IMR-90 (cell line): ENCODE measurements at regions not wholly inside any gene's neighbourhood (a gene's known extent, or its start where the extent isn't known, plus 50 kb on each side); places are given as distances from the start of the nearest gene placed in this dataset.

Experiments used
- ATAC-seq: fragments of 200-7000 bp; cut with Tn5 transposase; 2 replicates; pipeline ENCODE4 v1.9.1; 2020; ENCODE audit warnings: low read depth, mild to moderate bottlenecking, moderate library complexity
- BruUV-seq: library from RNA; stranded (reverse); fragments of 400-500 nt; replicated peaks from 2 replicates; lab custom pipeline; 2021; lab: Mats Ljungman, UMichigan
- CTCF ChIA-PET: fragments of 300-600 bp; formaldehyde crosslinking; extraction: SDS; loops from one replicate; lab custom pipeline; 2021; ENCODE audit warnings: antibody characterized with exemption; lab: Yijun Ruan, JAX
- POLR2A ChIA-PET: fragments of 300-600 bp; sonication (Branson Sonifier 250); formaldehyde crosslinking; loops from one replicate; lab custom pipeline; 2022; ENCODE audit warnings: antibody characterized with exemption; ENCODE audit not compliant: unreplicated experiment; lab: Charles Lee
- DNase-seq: peaks from one replicate; pipeline ENCODE4 v3.0.0; 2013
- H2AFZ ChIP-seq: replicated peaks from 2 replicates; pipeline ENCODE3; 2013; ENCODE audit warnings: low read length, mild to moderate bottlenecking; ENCODE audit not compliant: poor library complexity
- H2AK5ac ChIP-seq: 2 replicates; pipeline ENCODE4 v1.6.1; 2013; ENCODE audit warnings: low read depth, low read length, inconsistent platforms
- H2AK9ac ChIP-seq: replicated peaks from 2 replicates; pipeline ENCODE3; 2013; ENCODE audit warnings: mild to moderate bottlenecking, low read depth, low read length, moderate library complexity; ENCODE audit not compliant: poor library complexity
- H2BK120ac ChIP-seq: 2 replicates; pipeline ENCODE4 v1.6.1; 2013; ENCODE audit warnings: low read depth, low read length, inconsistent platforms
- H2BK15ac ChIP-seq: 3 replicates; pipeline ENCODE4 v1.6.1; 2013; ENCODE audit warnings: low read depth, low read length, inconsistent platforms
- H2BK20ac ChIP-seq: 2 replicates; pipeline ENCODE4 v1.6.1; 2013; ENCODE audit warnings: low read depth, mild to moderate bottlenecking, inconsistent platforms, low read length, moderate library complexity
- H2BK5ac ChIP-seq: 2 replicates; pipeline ENCODE4 v1.6.1; 2013; ENCODE audit warnings: mild to moderate bottlenecking, low read depth, low read length, inconsistent platforms; ENCODE audit not compliant: poor library complexity, severe bottlenecking
- H3K14ac ChIP-seq: replicated peaks from 2 replicates; pipeline ENCODE4 v1.6.1; 2013; ENCODE audit warnings: low read depth, low read length, inconsistent platforms
- H3K18ac ChIP-seq: 2 replicates; pipeline ENCODE4 v1.6.1; 2013; ENCODE audit warnings: low read depth, low read length, control low read depth
- H3K23ac ChIP-seq: 2 replicates; pipeline ENCODE4 v1.6.1; 2013; ENCODE audit warnings: low read depth, low read length, inconsistent platforms
- H3K27ac ChIP-seq: 2 replicates; pipeline ENCODE4 v1.5.1; 2013; ENCODE audit warnings: mild to moderate bottlenecking, control low read depth, low read length; ENCODE audit not compliant: insufficient read depth
- H3K27me3 ChIP-seq: 2 replicates; pipeline ENCODE4 v1.6.1; 2013; ENCODE audit warnings: low read length; ENCODE audit not compliant: control insufficient read depth, insufficient read depth
- H3K36me3 ChIP-seq: 2 replicates; pipeline ENCODE4 v1.6.1; 2013; ENCODE audit warnings: low read length, mixed read lengths; ENCODE audit not compliant: control insufficient read depth, insufficient read depth
- H3K4ac ChIP-seq: 2 replicates; pipeline ENCODE4 v1.6.1; 2013; ENCODE audit warnings: low read depth, low read length, inconsistent platforms
- H3K4me1 ChIP-seq: 2 replicates; pipeline ENCODE4 v1.6.1; 2013; ENCODE audit warnings: low read length, mixed read lengths; ENCODE audit not compliant: control insufficient read depth, insufficient read depth
- H3K4me2 ChIP-seq: 2 replicates; pipeline ENCODE4 v1.6.1; 2013; ENCODE audit warnings: low read depth, mild to moderate bottlenecking, control low read depth, low read length, moderate library complexity
- H3K4me3 ChIP-seq: 2 replicates; pipeline ENCODE4 v1.5.1; 2013; ENCODE audit warnings: low read depth, mild to moderate bottlenecking, control low read depth, low read length, moderate library complexity; ENCODE audit not compliant: insufficient read depth
- H3K56ac ChIP-seq: 2 replicates; pipeline ENCODE4 v1.6.1; 2013; ENCODE audit warnings: low read length, inconsistent platforms; ENCODE audit not compliant: insufficient read depth; ENCODE audit errors: extremely low read depth
- H3K79me1 ChIP-seq, 2 experiments: 2 replicates each; pipeline ENCODE4 v1.6.1; 2013; ENCODE audit warnings: low read length in 2 of 2, inconsistent platforms in 1 of 2, low read depth in 1 of 2
- H3K9ac ChIP-seq: 2 replicates; pipeline ENCODE4 v1.6.1; 2013; ENCODE audit warnings: low read depth, low read length, control low read depth
- H3K9me1 ChIP-seq: 2 replicates; pipeline ENCODE4 v1.6.1; 2013; ENCODE audit warnings: low read length, inconsistent platforms; ENCODE audit not compliant: insufficient read depth
- H3K9me3 ChIP-seq: 2 replicates; pipeline ENCODE4 v1.6.1; 2013; ENCODE audit warnings: low read length; ENCODE audit not compliant: control insufficient read depth, insufficient read depth
- H4K20me1 ChIP-seq: 2 replicates; pipeline ENCODE4 v1.6.1; 2013; ENCODE audit warnings: low read length, inconsistent platforms; ENCODE audit not compliant: insufficient read depth
- H4K5ac ChIP-seq: 2 replicates; pipeline ENCODE4 v1.6.1; 2013; ENCODE audit warnings: mild to moderate bottlenecking, low read depth, low read length, control low read depth
- H4K8ac ChIP-seq, 2 experiments: 2 replicates each; pipeline ENCODE4 v1.6.1; 2013; ENCODE audit warnings: low read depth in 2 of 2, low read length in 2 of 2, control low read depth in 1 of 2, inconsistent platforms in 1 of 2
- H4K91ac ChIP-seq: 2 replicates; pipeline ENCODE4 v1.6.1; 2013; ENCODE audit warnings: low read depth, low read length, inconsistent platforms; ENCODE audit not compliant: insufficient read depth
- BHLHE40 ChIP-seq: fragments of 150-350 bp; IDR thresholded peaks from 2 replicates; pipeline ENCODE4 v1.6.1; 2016; ENCODE audit warnings: mild to moderate bottlenecking, low read depth, low read length
- CEBPB ChIP-seq: IDR thresholded peaks from 2 replicates; pipeline ENCODE4 v1.6.1; 2012; ENCODE audit warnings: low read depth, low read length, improper control_type of control experiment
- CHD1 ChIP-seq: IDR thresholded peaks from 2 replicates; pipeline ENCODE4 v1.6.1; 2012; ENCODE audit warnings: low read depth, low read length, improper control_type of control experiment
- CTCF ChIP-seq: conservative IDR thresholded peaks from 2 replicates; pipeline ENCODE4 v1.5.1; 2012; ENCODE audit warnings: mild to moderate bottlenecking, low read depth, low read length, improper control_type of control experiment
- ELK1 ChIP-seq: fragments of 150-350 bp; IDR thresholded peaks from 2 replicates; pipeline ENCODE4 v1.6.1; 2016; ENCODE audit warnings: low read depth, mild to moderate bottlenecking, low read length, moderate library complexity, borderline replicate concordance
- FOS ChIP-seq: fragments of 150-350 bp; IDR thresholded peaks from 2 replicates; pipeline ENCODE4 v1.6.1; 2016; ENCODE audit warnings: low read depth, low read length
- MAFK ChIP-seq: IDR thresholded peaks from 2 replicates; pipeline ENCODE4 v1.6.1; 2012; ENCODE audit warnings: low read depth, low read length, improper control_type of control experiment
- MAZ ChIP-seq: IDR thresholded peaks from 2 replicates; pipeline ENCODE4 v1.6.1; 2012; ENCODE audit warnings: low read depth, mild to moderate bottlenecking, low read length, improper control_type of control experiment, moderate library complexity, borderline replicate concordance
- MXI1 ChIP-seq: IDR thresholded peaks from 2 replicates; pipeline ENCODE4 v1.6.1; 2012; ENCODE audit warnings: low read depth, mild to moderate bottlenecking, low read length, moderate library complexity, borderline replicate concordance
- NFE2L2 ChIP-seq: fragments of 150-350 bp; IDR thresholded peaks from 2 replicates; pipeline ENCODE4 v1.6.1; 2016; ENCODE audit warnings: low read depth, mild to moderate bottlenecking, low read length
- POLR2A ChIP-seq: IDR thresholded peaks from 2 replicates; pipeline ENCODE4 v1.6.1; 2012; ENCODE audit warnings: mild to moderate bottlenecking, low read depth, low read length
- RAD21 ChIP-seq: IDR thresholded peaks from 2 replicates; pipeline ENCODE4 v1.6.1; 2012; ENCODE audit warnings: low read length, improper control_type of control experiment
- RCOR1 ChIP-seq: IDR thresholded peaks from 2 replicates; pipeline ENCODE4 v1.6.1; 2012; ENCODE audit warnings: mild to moderate bottlenecking, low read length, improper control_type of control experiment; ENCODE audit not compliant: insufficient replicate concordance
- RFX5 ChIP-seq: IDR thresholded peaks from 2 replicates; pipeline ENCODE4 v1.8.0; 2012; ENCODE audit warnings: low read depth, mild to moderate bottlenecking, low read length, moderate library complexity
- SMC3 ChIP-seq: fragments of 150-350 bp; IDR thresholded peaks from 2 replicates; pipeline ENCODE4 v1.6.1; 2016; ENCODE audit warnings: low read depth, mild to moderate bottlenecking, antibody characterized with exemption, low read length, moderate library complexity
- WGBS, 2 experiments: methylation state at CpG; one replicate each; pipeline versions ENCODE4 v1.1.5 to v1.1.7; 2013; ENCODE audit warnings: missing lambda C conversion rate in 2 of 2; ENCODE audit not compliant: insufficient read length in 1 of 2; ENCODE audit errors: extremely low coverage in 2 of 2; 5-methylcytosine and 5-hydroxymethylcytosine counted together
- dilution Hi-C: fragments of 300-500 bp; cut with HindIII; formaldehyde crosslinking; loops from one replicate; pipeline ENCODE4 v1.14.3; 2018; ENCODE audit warnings: low sequenced_read_pairs; ENCODE audit not compliant: unreplicated experiment
- in situ Hi-C: fragments of 300-500 bp; cut with MboI; formaldehyde crosslinking; loops from 3 replicates; pipeline ENCODE4 v1.14.3; 2019; ENCODE audit warnings: low sequenced_read_pairs, inconsistent platforms, mixed read lengths
- intact Hi-C: fragments of 100-400 bp; cut with micrococcal nuclease; formaldehyde crosslinking; loops from 2 replicates; pipeline ENCODE4 v1.10.0; 2022
- TF ChIP-seq, protein P1 (sequence below): fragments of 150-350 bp; IDR thresholded peaks from 2 replicates; pipeline ENCODE4 v1.6.1; 2017; ENCODE audit warnings: mild to moderate bottlenecking, antibody characterized with exemption, low read length, low read depth

DNA sequence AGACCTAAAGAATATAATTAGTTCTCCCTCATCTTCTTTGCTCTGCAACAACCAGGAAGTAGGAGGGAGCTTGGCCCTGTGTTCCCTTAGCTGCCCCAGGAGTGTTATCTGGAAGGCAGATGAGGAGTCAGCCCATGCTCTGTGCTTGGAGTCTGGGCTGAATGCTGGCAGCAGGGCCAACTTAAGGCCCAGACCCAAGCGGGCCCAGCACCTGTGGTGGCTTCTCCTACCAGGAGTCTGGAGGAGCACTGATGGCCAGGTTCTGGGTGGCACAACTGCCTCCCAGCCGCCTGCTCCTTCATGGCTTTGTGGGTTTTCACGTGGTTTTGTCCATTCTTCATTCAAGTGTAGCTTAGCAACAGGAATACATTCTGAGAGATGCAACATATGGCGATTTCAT, 1910.7 kb upstream of the LRRTM1 start:
- WGBS, 2 experiments: no CpG with 5 or more reads among the region's 4 CpGs
- no peak overlapping the region for H3K4me2 ChIP-seq
- no peak overlapping the region for H3K23ac ChIP-seq
- H3K18ac ChIP-seq: no peak overlapping the region
- H4K91ac ChIP-seq: no peak overlapping the region
- no peak overlapping the region for H2AK9ac ChIP-seq
- H4K20me1 ChIP-seq: no peaks in the 10 kb centered on the region
- H3K4me3 ChIP-seq: no peak overlapping the region
- no peak overlapping the region for H3K4ac ChIP-seq
- no peaks in the 10 kb centered on the region for H3K9me1 ChIP-seq
- no peak overlapping the region for H2AK5ac ChIP-seq
- DNase-seq (no peak), ATAC-seq (no peak)
- no peak overlapping the region for H4K5ac ChIP-seq
- no peaks in the 10 kb centered on the region for H3K79me1 ChIP-seq
- no peaks in the 10 kb centered on the region for H3K4me1 ChIP-seq
- no peak overlapping the region for H3K27ac ChIP-seq
- no peak overlapping the region for H3K9ac ChIP-seq
- peaks cover 5% of the 10 kb centered on the region; the same call in 1 of the 2 replicates for H3K9me3 ChIP-seq
- no peak overlapping the region for H2BK5ac ChIP-seq
- no peaks in the 10 kb centered on the region for H3K36me3 ChIP-seq
- no peak overlapping the region for H3K14ac ChIP-seq
- dilution Hi-C loops: no loop called here
- H2BK20ac ChIP-seq: no peak overlapping the region
- no peak overlapping the region for H3K56ac ChIP-seq
- no peaks in the 10 kb centered on the region for H3K27me3 ChIP-seq
- H2BK120ac ChIP-seq: no peak overlapping the region
- POLR2A ChIA-PET: no interaction called here
- BruUV-seq: no TSS peak
- in situ Hi-C loops: no loop called here
- TF ChIP-seq CEBPB: no peak
- TF ChIP-seq RCOR1: no peak
- no peak for TF ChIP-seq RFX5
- TF ChIP-seq SMC3: no peak
- TF ChIP-seq RAD21: no peak
- no peak for TF ChIP-seq CTCF
- no peak for TF ChIP-seq CHD1
- TF ChIP-seq, protein P1, sequence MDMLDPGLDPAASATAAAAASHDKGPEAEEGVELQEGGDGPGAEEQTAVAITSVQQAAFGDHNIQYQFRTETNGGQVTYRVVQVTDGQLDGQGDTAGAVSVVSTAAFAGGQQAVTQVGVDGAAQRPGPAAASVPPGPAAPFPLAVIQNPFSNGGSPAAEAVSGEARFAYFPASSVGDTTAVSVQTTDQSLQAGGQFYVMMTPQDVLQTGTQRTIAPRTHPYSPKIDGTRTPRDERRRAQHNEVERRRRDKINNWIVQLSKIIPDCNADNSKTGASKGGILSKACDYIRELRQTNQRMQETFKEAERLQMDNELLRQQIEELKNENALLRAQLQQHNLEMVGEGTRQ: no peak
- TF ChIP-seq ELK1: no peak
- TF ChIP-seq MXI1: no peak
- no peak for TF ChIP-seq FOS
- no peak for TF ChIP-seq POLR2A
- no peak for TF ChIP-seq BHLHE40
- no peak for TF ChIP-seq MAFK
- no peak for TF ChIP-seq MAZ
- TF ChIP-seq NFE2L2: no peak
- CTCF ChIA-PET: no interaction called here
- no peak overlapping the region for H2AFZ ChIP-seq
- H4K8ac ChIP-seq: no peak overlapping the region
- intact Hi-C loops: no loop called here
- no peak overlapping the region for H2BK15ac ChIP-seq
